ENCODE measurements at regions not wholly inside any gene's neighbourhood (a gene's known extent, or its start where the extent isn't known, plus 50 kb on each side); places are given as distances from the start of the nearest gene placed in this dataset.

GRCh38 chr9:81227507-81228245 lies 461.7 kb downstream of the TLE1 start:
- H3K9me3 Mint-ChIP-seq (ENCODE audit: low read depth) = peaks cover 4% of the 10 kb centered on the region
- H3K4me1 Mint-ChIP-seq (ENCODE audit: low read depth) = no peaks in the 10 kb centered on the region
- TF ChIP-seq, protein P1, sequence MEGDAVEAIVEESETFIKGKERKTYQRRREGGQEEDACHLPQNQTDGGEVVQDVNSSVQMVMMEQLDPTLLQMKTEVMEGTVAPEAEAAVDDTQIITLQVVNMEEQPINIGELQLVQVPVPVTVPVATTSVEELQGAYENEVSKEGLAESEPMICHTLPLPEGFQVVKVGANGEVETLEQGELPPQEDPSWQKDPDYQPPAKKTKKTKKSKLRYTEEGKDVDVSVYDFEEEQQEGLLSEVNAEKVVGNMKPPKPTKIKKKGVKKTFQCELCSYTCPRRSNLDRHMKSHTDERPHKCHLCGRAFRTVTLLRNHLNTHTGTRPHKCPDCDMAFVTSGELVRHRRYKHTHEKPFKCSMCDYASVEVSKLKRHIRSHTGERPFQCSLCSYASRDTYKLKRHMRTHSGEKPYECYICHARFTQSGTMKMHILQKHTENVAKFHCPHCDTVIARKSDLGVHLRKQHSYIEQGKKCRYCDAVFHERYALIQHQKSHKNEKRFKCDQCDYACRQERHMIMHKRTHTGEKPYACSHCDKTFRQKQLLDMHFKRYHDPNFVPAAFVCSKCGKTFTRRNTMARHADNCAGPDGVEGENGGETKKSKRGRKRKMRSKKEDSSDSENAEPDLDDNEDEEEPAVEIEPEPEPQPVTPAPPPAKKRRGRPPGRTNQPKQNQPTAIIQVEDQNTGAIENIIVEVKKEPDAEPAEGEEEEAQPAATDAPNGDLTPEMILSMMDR (IDR thresholded peaks at IDR 0.05) = no peak
- H3K27ac Mint-ChIP-seq (ENCODE audit: unreplicated experiment) = no peak overlapping the region
- no peaks in the 10 kb centered on the region for H3K36me3 Mint-ChIP-seq (ENCODE audit: low read depth)
- no peak for DNase-seq (ENCODE audit: low spot score)
- H3K4me3 Mint-ChIP-seq (ENCODE audit: unreplicated experiment) = no peak overlapping the region
- no peaks in the 10 kb centered on the region for H3K27me3 Mint-ChIP-seq (ENCODE audit: low read depth)

- no peak overlapping the region for H3K27ac Mint-ChIP-seq (ENCODE audit: unreplicated experiment)
- H3K4me3 Mint-ChIP-seq (ENCODE audit: unreplicated experiment) = no peak overlapping the region
- H3K36me3 Mint-ChIP-seq (ENCODE audit: low read depth) = no peaks in the 10 kb centered on the region
- H3K27me3 Mint-ChIP-seq (ENCODE audit: low read depth) = no peaks in the 10 kb centered on the region
- H3K9me3 Mint-ChIP-seq (ENCODE audit: low read depth) = peaks cover 4% of the 10 kb centered on the region
- DNase-seq (ENCODE audit: low spot score) = no peak
- TF ChIP-seq, protein P1 (IDR thresholded peaks at IDR 0.05) = no peak
- no peaks in the 10 kb centered on the region for H3K4me1 Mint-ChIP-seq (ENCODE audit: low read depth)
Observed at GRCh38 chr9:81225596-81225995, 463.8 kb downstream of the TLE1 start.

DNA sequence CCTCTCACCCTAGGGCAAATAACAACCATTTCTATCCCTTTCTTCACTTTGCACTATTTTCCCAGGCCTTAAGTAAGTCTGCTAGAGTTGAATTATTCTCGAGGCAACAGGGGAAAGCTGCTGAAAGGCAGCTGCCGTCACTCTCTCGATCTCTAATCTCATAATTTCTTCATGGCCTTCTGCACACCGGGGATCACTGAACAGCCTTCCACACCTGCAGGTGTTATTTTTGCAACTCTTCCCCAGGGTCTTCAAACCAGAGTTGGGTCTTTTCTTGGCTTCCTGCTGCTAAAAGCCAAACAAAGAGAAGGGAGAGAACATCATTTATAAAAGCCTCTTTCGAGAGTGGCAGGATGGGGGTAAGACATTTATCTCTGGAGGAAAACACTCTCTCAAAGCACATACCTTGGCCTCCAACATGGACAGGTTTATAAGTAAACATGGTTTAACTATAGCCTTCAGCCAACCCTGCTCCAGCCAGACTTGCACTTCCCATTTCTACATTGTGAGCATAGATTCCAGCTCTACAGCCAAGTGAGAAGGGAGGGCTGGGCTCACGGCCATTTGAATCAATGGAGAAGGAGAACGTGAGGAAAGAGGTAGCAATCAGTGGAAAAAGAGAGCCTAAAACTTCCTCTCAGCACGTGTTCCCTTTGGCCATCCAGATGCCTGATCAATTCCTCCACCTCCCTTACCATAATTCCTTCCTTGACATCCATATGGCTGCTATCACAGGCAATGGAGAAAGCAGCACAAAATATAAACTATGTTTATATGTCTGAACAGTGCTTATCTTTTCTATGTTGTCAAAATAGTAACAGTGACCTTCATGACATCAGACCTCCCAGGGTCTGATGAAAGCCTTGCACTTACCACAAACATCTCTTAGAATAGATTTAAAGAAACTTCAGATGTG lies 464.9 kb downstream of the TLE1 start:
- H3K27me3 Mint-ChIP-seq (ENCODE audit: low read depth) = no peaks in the 10 kb centered on the region
- no peak for DNase-seq (ENCODE audit: low spot score)
- no peaks in the 10 kb centered on the region for H3K36me3 Mint-ChIP-seq (ENCODE audit: low read depth)
- H3K27ac Mint-ChIP-seq (ENCODE audit: unreplicated experiment) = no peak overlapping the region
- H3K4me3 Mint-ChIP-seq (ENCODE audit: unreplicated experiment) = no peak overlapping the region
- TF ChIP-seq, protein P1 (IDR thresholded peaks at IDR 0.05) = no peak
- H3K4me1 Mint-ChIP-seq (ENCODE audit: low read depth) = no peaks in the 10 kb centered on the region
- H3K9me3 Mint-ChIP-seq (ENCODE audit: low read depth) = peaks cover 2% of the 10 kb centered on the region

DNA sequence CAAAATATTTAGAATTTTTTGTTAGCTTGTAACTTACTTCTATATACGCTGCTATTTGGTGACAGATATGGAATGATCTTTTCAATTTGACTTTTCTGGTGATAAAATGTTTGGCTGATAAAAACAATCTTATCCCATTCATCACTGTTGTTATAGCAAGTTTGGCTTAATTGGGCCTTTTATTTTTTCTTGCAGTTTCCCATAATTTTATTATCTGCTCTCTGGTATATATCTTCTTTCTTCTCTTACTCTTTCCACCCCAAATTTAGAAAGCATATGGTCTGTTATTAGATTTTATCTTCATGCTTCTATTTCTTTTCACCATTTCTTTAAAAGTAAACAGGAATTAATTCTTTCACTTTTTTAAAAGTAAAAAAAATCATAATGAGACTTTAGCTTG lies 474.4 kb downstream of the TLE1 start:
- no peak overlapping the region for H3K27ac Mint-ChIP-seq (ENCODE audit: unreplicated experiment)
- H3K36me3 Mint-ChIP-seq (ENCODE audit: low read depth) = peaks cover 1% of the 10 kb centered on the region
- no peak overlapping the region for H3K4me3 Mint-ChIP-seq (ENCODE audit: unreplicated experiment)
- no peaks in the 10 kb centered on the region for H3K4me1 Mint-ChIP-seq (ENCODE audit: low read depth)
- TF ChIP-seq, protein P1 (IDR thresholded peaks at IDR 0.05) = no peak
- peaks cover 19% of the 10 kb centered on the region for H3K9me3 Mint-ChIP-seq (ENCODE audit: low read depth)
- no peak for DNase-seq (ENCODE audit: low spot score)
- H3K27me3 Mint-ChIP-seq (ENCODE audit: low read depth) = no peaks in the 10 kb centered on the region

DNA sequence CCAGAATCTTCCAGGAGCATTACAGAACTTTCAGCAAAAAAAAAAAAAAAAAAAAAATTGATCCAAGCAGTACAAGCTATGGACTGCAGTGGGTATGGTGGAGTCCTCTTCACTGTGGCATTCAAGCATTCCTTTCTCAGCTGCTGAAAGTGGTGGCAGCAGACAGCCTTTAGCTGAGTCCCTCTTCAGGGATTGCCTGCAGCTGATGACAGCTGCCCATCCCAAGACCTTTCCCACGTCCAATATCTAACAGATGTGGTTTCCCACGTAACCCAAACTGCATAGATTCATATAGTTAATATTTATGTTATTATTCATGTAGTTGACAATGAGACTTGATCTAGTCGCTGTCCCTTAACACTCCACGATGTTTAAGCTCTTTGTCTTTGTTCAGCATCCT lies 475.9 kb downstream of the TLE1 start:
- Mint-ChIP-seq H3K9me3 (ENCODE audit: low read depth) (peaks cover 10% of the 10 kb centered on the region), H3K27ac (ENCODE audit: unreplicated experiment) (no peak overlapping the region), H3K27me3 (ENCODE audit: low read depth) (no peaks in the 10 kb centered on the region), H3K4me3 (ENCODE audit: unreplicated experiment) (no peak overlapping the region), H3K4me1 (ENCODE audit: low read depth) (no peaks in the 10 kb centered on the region), H3K36me3 (ENCODE audit: low read depth) (peaks cover 1% of the 10 kb centered on the region)
- DNase-seq (ENCODE audit: low spot score) = no peak
- TF ChIP-seq, protein P1 (IDR thresholded peaks at IDR 0.05) = no peak

Data from chondrocyte (in vitro differentiated cells).